ENCODE measurements at regions not wholly inside any gene's neighbourhood (a gene's known extent, or its start where the extent isn't known, plus 50 kb on each side); places are given as distances from the start of the nearest gene placed in this dataset.

- no peaks in the 10 kb centered on the region for H4K20me1 ChIP-seq (ENCODE audit: low read length)
- ATAC-seq, result no peak
- no peak overlapping the region for H3K27ac ChIP-seq (ENCODE audit: low read length)
- H3K36me3 ChIP-seq (ENCODE audit: low read depth, low read length), result no peaks in the 10 kb centered on the region
- no peaks in the 10 kb centered on the region for H3K27me3 ChIP-seq (ENCODE audit: low read length)
- no peaks in the 10 kb centered on the region for H3K79me2 ChIP-seq (ENCODE audit: low read length)
- DNase-seq, result no peak
- no peak overlapping the region for H2AFZ ChIP-seq (ENCODE audit: low read length)
- intact Hi-C loops (cut with micrococcal nuclease), result no loop called here
- ChIA-PET POLR2A (ENCODE audit: unreplicated experiment) (no interaction called here), CTCF (interaction anchor here (0.6 kb wide), 1 partner anchor 273 kb away, joined by 3 read pairs; no protein-coding TSS in a partner anchor)
- BruUV-seq (replicated peaks), result no TSS peak
- no peaks in the 10 kb centered on the region for H3F3A ChIP-seq (ENCODE audit: low read length, unreplicated experiment)
- no peak overlapping the region for H3K4me3 ChIP-seq (ENCODE audit: low read length)
- TF ChIP-seq, protein P1, sequence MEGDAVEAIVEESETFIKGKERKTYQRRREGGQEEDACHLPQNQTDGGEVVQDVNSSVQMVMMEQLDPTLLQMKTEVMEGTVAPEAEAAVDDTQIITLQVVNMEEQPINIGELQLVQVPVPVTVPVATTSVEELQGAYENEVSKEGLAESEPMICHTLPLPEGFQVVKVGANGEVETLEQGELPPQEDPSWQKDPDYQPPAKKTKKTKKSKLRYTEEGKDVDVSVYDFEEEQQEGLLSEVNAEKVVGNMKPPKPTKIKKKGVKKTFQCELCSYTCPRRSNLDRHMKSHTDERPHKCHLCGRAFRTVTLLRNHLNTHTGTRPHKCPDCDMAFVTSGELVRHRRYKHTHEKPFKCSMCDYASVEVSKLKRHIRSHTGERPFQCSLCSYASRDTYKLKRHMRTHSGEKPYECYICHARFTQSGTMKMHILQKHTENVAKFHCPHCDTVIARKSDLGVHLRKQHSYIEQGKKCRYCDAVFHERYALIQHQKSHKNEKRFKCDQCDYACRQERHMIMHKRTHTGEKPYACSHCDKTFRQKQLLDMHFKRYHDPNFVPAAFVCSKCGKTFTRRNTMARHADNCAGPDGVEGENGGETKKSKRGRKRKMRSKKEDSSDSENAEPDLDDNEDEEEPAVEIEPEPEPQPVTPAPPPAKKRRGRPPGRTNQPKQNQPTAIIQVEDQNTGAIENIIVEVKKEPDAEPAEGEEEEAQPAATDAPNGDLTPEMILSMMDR (conservative IDR thresholded peaks at IDR 0.05; ENCODE audit: low read depth, low read length), result no peak
- TF ChIP-seq EZH2phosphoT487 (IDR thresholded peaks at IDR 0.05; ENCODE audit: borderline replicate concordance, low read length) (no peak), EZH2 (IDR thresholded peaks at IDR 0.05; ENCODE audit: low read length, unreplicated experiment) (no peak)
- H3K4me1 ChIP-seq (ENCODE audit: insufficient read depth, low read length), result no peaks in the 10 kb centered on the region
- H3K4me2 ChIP-seq (ENCODE audit: low read length), result no peak overlapping the region
- H3K9me3 ChIP-seq (ENCODE audit: low read length), result no peaks in the 10 kb centered on the region
- H3K9me2 ChIP-seq (replicated peaks; ENCODE audit: low read length), result no peaks in the 10 kb centered on the region
- H3K9ac ChIP-seq (ENCODE audit: low read length), result no peak overlapping the region
Observed at GRCh38 chr9:88215196-88216125, 77.2 kb upstream of the SPATA31C2 start.

DNA sequence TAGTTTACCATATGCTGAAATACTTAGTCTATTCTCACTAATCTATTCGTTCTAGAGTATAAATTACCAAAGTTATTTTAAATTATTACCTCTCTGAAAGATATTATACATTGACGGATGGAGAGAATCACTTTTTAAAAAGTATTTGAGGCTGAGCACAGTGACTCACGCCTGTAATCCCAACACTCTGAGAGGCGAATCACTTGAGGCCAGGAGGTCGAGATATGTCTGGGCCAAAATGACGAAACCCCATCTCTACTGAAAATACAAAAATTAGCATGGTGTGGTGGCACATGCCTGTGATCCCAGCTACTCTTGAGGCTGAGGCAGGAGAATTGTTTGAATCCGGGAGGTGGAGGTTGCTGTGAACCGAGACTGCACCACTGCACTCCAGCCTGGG is 64.0 kb upstream of the SPATA31C2 start:
- H3K9ac ChIP-seq (ENCODE audit: low read length), result no peak overlapping the region
- CTCF ChIA-PET, result no interaction called here
- no peaks in the 10 kb centered on the region for H3K9me2 ChIP-seq (replicated peaks; ENCODE audit: low read length)
- no peak overlapping the region for H2AFZ ChIP-seq (ENCODE audit: low read length)
- ATAC-seq, result no peak
- POLR2A ChIA-PET (ENCODE audit: unreplicated experiment), result no interaction called here
- no peak for TF ChIP-seq EZH2phosphoT487 (IDR thresholded peaks at IDR 0.05; ENCODE audit: borderline replicate concordance, low read length)
- TF ChIP-seq EZH2 (IDR thresholded peaks at IDR 0.05; ENCODE audit: low read length, unreplicated experiment), result no peak
- TF ChIP-seq, protein P1 (conservative IDR thresholded peaks at IDR 0.05; ENCODE audit: low read depth, low read length), result no peak
- no peak overlapping the region for H3K27ac ChIP-seq (ENCODE audit: low read length)
- no TSS peak for BruUV-seq (replicated peaks)
- intact Hi-C loops (cut with micrococcal nuclease), result no loop called here
- peaks cover 20% of the 10 kb centered on the region for H3K4me1 ChIP-seq (ENCODE audit: insufficient read depth, low read length)
- peaks cover 4% of the 10 kb centered on the region for H3F3A ChIP-seq (ENCODE audit: low read length, unreplicated experiment)
- H3K4me3 ChIP-seq (ENCODE audit: low read length), result no peak overlapping the region
- H4K20me1 ChIP-seq (ENCODE audit: low read length), result no peaks in the 10 kb centered on the region
- no peak for DNase-seq
- H3K36me3 ChIP-seq (ENCODE audit: low read depth, low read length), result no peaks in the 10 kb centered on the region
- H3K9me3 ChIP-seq (ENCODE audit: low read length), result no peaks in the 10 kb centered on the region
- no peak overlapping the region for H3K4me2 ChIP-seq (ENCODE audit: low read length)
- no peaks in the 10 kb centered on the region for H3K27me3 ChIP-seq (ENCODE audit: low read length)
- H3K79me2 ChIP-seq (ENCODE audit: low read length), result no peaks in the 10 kb centered on the region

GRCh38 chr9:88198341-88198807 is 60.1 kb upstream of the SPATA31C2 start:
- BruUV-seq (replicated peaks), result no TSS peak
- DNase-seq, result peak; percentile 28
- Histone ChIP-seq H3K9me3 (ENCODE audit: low read length) (no peaks in the 10 kb centered on the region), H3K4me1 (ENCODE audit: insufficient read depth, low read length) (peaks cover 37% of the 10 kb centered on the region), H3K27ac (ENCODE audit: low read length) (peak overlapping the region; percentile 74), H3K4me2 (ENCODE audit: low read length) (peak overlapping the region; percentile 68), H3K4me3 (ENCODE audit: low read length) (peak overlapping the region; percentile 54), H2AFZ (ENCODE audit: low read length) (peak overlapping the region; percentile 54), H3K9me2 (replicated peaks; ENCODE audit: low read length) (no peaks in the 10 kb centered on the region), H3F3A (ENCODE audit: low read length, unreplicated experiment) (peaks cover 4% of the 10 kb centered on the region), H3K36me3 (ENCODE audit: low read depth, low read length) (no peaks in the 10 kb centered on the region), H3K27me3 (ENCODE audit: low read length) (no peaks in the 10 kb centered on the region), H3K9ac (ENCODE audit: low read length) (peak overlapping the region; percentile 10; the same call in 1 of the 2 replicates), H3K79me2 (ENCODE audit: low read length) (no peaks in the 10 kb centered on the region), H4K20me1 (ENCODE audit: low read length) (no peaks in the 10 kb centered on the region)
- intact Hi-C loops (cut with micrococcal nuclease), result no loop called here
- TF ChIP-seq EZH2 (IDR thresholded peaks at IDR 0.05; ENCODE audit: low read length, unreplicated experiment), result no peak
- no peak for TF ChIP-seq EZH2phosphoT487 (IDR thresholded peaks at IDR 0.05; ENCODE audit: borderline replicate concordance, low read length)
- TF ChIP-seq, protein P1 (conservative IDR thresholded peaks at IDR 0.05; ENCODE audit: low read depth, low read length), result no peak
- POLR2A ChIA-PET (ENCODE audit: unreplicated experiment), result interaction anchor here (0.7 kb wide), 1 partner anchor 27 kb away, joined by 6 read pairs; no protein-coding TSS in a partner anchor
- ATAC-seq, result peak; percentile 25
- CTCF ChIA-PET, result no interaction called here
